SU-DHL-6 (cell line): ENCODE measurements at regions not wholly inside any gene's neighbourhood (a gene's known extent, or its start where the extent isn't known, plus 50 kb on each side); places are given as distances from the start of the nearest gene placed in this dataset.
A peak's percentile ranks its signal among the peaks of the same experiment; 100 is the strongest.
"Not testable (repeated sequence)": the region's sequence is repeated elsewhere in the genome, so short reads cannot be mapped to it uniquely, and the experiment has no call there.

ENCODE experiments used
- H2AFZ ChIP-seq: fragments of 200-600 bp; sonication (generic); 2 replicates; pipeline ENCODE4 v1.6.1; 2014; ENCODE audit warnings: low read depth, mild to moderate bottlenecking, moderate library complexity, mixed read lengths, antibody characterized with exemption, low read length; ENCODE audit not compliant: severe bottlenecking
- H3F3A ChIP-seq: fragments of 200-600 bp; shearing (Covaris generic); 2 replicates; pipeline ENCODE4 v1.6.0; 2016; ENCODE audit warnings: antibody characterized with exemption, mild to moderate bottlenecking; ENCODE audit not compliant: insufficient read depth
- H3K27ac ChIP-seq: fragments of 200-600 bp; sonication (generic); 2 replicates; pipeline ENCODE4 v1.5.1; 2016; ENCODE audit warnings: low read depth, mild to moderate bottlenecking, low read length, moderate library complexity, mixed read lengths
- H3K27me3 ChIP-seq: fragments of 200-600 bp; sonication (generic), shearing (Covaris generic); 2 replicates; pipeline ENCODE4 v1.6.0; 2014; ENCODE audit warnings: mild to moderate bottlenecking, low read length
- H3K36me3 ChIP-seq: fragments of 200-600 bp; sonication (generic); 2 replicates; pipeline ENCODE4 v1.6.1; 2014; ENCODE audit warnings: mild to moderate bottlenecking, low read length, mixed read lengths
- H3K4me2 ChIP-seq: fragments of 300-600, 200-600 bp; shearing (Covaris generic), sonication (generic); 2 replicates; pipeline ENCODE4 v1.6.0; 2014; ENCODE audit warnings: low read length, low read depth, mild to moderate bottlenecking; ENCODE audit not compliant: poor library complexity, severe bottlenecking
- H3K4me3 ChIP-seq: fragments of 200-600 bp; sonication (generic); 2 replicates; pipeline ENCODE4 v1.5.1; 2014; ENCODE audit warnings: antibody characterized with exemption, low read length, mild to moderate bottlenecking, mixed read lengths; ENCODE audit not compliant: insufficient read depth, poor library complexity, severe bottlenecking
- H3K79me2 ChIP-seq: fragments of 200-600 bp; sonication (generic); 2 replicates; pipeline ENCODE4 v1.6.1; 2014; ENCODE audit warnings: mild to moderate bottlenecking, low read length, moderate library complexity; ENCODE audit not compliant: insufficient read depth
- H3K9ac ChIP-seq: fragments of 200-600 bp; sonication (generic); 2 replicates; pipeline ENCODE4 v1.7.0; 2014; ENCODE audit warnings: mild to moderate bottlenecking, low read length
- H3K9me2 ChIP-seq: fragments of 200-600 bp; sonication (generic); replicated peaks from 2 replicates; pipeline ENCODE4 v1.6.1; 2014; ENCODE audit warnings: low read length; ENCODE audit not compliant: insufficient read depth
- H3K9me3 ChIP-seq: fragments of 200-600 bp; sonication (generic); 2 replicates; pipeline ENCODE4 v1.6.1; 2014; ENCODE audit warnings: low read length, mixed read lengths; ENCODE audit not compliant: insufficient read depth
- H4K20me1 ChIP-seq: fragments of 200-600 bp; sonication (generic); 2 replicates; pipeline ENCODE4 v1.6.1; 2014; ENCODE audit warnings: low read depth, mild to moderate bottlenecking, antibody characterized with exemption, low read length, moderate library complexity, mixed read lengths
- TF ChIP-seq, protein P1 (sequence below): fragments of 200-600 bp; sonication (generic); IDR thresholded peaks from one replicate; pipeline ENCODE4 v1.5.1; 2017; ENCODE audit warnings: antibody characterized with exemption, mild to moderate bottlenecking, low read length, moderate library complexity; ENCODE audit not compliant: insufficient read depth, poor library complexity, severe bottlenecking

DNA sequence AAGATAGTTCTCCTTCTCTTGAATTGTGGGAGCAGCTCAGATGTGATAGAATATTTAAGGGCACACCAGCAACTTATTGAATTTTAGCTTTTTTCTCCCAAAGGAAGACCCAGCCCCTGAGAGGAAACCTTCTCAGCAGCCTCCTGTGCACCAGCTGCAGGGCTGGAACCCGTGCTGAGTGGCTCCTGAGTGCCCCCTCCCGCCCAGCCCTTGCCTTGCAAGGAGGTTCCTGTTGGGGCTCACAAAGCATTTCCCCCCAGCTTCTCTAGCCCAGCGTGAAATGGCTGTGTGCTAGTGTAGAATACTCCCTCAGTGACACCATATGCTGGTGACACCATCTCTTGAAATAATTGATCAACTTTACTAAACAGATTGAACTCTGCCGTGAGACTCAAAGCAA, 1180.1 kb downstream of the TMEM121 start:
- H3F3A ChIP-seq, H3K36me3 ChIP-seq: not testable (repeated sequence)

DNA sequence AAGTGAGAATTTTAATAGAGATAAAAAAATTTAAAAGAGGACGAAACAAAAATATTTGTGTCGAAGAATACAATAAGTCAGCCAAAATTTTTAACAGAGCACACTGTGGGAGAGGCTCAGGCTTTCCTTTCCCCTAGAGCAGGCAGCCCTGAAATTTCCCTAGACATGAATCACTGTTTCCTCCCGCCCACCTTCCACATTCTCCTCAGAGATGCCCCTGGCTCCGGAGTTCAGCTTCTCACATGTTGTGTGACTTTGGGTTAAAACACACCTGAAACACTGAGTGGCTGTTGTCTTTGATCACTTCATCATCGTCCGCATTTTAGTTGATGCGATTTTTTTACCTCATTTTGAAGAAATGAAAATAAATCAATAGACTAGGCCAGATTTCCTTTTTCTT, 1183.8 kb downstream of the TMEM121 start:
- not testable (repeated sequence) for H4K20me1 ChIP-seq, H3K9me3 ChIP-seq, H3K27me3 ChIP-seq, H3K9ac ChIP-seq, H3K36me3 ChIP-seq, H3K9me2 ChIP-seq, H2AFZ ChIP-seq, H3K4me3 ChIP-seq, H3K4me2 ChIP-seq, H3F3A ChIP-seq, H3K27ac ChIP-seq, H3K79me2 ChIP-seq

More for the DNA sequence above, 1180.1 kb downstream of the TMEM121 start:
- TF ChIP-seq, protein P1, sequence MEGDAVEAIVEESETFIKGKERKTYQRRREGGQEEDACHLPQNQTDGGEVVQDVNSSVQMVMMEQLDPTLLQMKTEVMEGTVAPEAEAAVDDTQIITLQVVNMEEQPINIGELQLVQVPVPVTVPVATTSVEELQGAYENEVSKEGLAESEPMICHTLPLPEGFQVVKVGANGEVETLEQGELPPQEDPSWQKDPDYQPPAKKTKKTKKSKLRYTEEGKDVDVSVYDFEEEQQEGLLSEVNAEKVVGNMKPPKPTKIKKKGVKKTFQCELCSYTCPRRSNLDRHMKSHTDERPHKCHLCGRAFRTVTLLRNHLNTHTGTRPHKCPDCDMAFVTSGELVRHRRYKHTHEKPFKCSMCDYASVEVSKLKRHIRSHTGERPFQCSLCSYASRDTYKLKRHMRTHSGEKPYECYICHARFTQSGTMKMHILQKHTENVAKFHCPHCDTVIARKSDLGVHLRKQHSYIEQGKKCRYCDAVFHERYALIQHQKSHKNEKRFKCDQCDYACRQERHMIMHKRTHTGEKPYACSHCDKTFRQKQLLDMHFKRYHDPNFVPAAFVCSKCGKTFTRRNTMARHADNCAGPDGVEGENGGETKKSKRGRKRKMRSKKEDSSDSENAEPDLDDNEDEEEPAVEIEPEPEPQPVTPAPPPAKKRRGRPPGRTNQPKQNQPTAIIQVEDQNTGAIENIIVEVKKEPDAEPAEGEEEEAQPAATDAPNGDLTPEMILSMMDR: peak; percentile 26
- not testable (repeated sequence) for H3K9me3 ChIP-seq, H4K20me1 ChIP-seq, H3K27ac ChIP-seq, H3K9me2 ChIP-seq, H3K27me3 ChIP-seq, H3K4me3 ChIP-seq, H2AFZ ChIP-seq, H3K4me2 ChIP-seq, H3K9ac ChIP-seq, H3K79me2 ChIP-seq

DNA sequence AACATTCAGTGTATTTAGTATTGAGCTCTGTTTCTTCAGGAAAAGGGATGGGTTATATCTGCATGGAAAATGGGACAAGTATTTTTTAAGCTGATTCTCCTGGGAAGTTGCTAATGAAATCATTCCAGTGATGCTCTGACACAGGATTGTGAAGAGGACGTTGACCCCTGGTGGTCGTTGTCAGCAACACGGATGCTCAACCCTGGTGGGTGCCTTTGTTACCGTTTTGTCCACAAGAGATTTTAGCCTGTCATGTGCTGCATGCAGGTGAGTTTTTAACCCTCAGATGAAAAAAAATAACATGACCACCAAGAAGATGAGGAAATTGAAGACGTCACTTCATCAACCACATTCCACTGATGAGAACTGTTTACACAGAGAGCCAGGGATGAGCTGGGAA, 1186.1 kb downstream of the TMEM121 start:
- not testable (repeated sequence) for H3K9me2 ChIP-seq, H3K4me3 ChIP-seq, H3K9ac ChIP-seq, H3K27me3 ChIP-seq, H3K79me2 ChIP-seq, H3K27ac ChIP-seq, H3K4me2 ChIP-seq, H2AFZ ChIP-seq, H3K36me3 ChIP-seq, H4K20me1 ChIP-seq, H3K9me3 ChIP-seq, H3F3A ChIP-seq

DNA sequence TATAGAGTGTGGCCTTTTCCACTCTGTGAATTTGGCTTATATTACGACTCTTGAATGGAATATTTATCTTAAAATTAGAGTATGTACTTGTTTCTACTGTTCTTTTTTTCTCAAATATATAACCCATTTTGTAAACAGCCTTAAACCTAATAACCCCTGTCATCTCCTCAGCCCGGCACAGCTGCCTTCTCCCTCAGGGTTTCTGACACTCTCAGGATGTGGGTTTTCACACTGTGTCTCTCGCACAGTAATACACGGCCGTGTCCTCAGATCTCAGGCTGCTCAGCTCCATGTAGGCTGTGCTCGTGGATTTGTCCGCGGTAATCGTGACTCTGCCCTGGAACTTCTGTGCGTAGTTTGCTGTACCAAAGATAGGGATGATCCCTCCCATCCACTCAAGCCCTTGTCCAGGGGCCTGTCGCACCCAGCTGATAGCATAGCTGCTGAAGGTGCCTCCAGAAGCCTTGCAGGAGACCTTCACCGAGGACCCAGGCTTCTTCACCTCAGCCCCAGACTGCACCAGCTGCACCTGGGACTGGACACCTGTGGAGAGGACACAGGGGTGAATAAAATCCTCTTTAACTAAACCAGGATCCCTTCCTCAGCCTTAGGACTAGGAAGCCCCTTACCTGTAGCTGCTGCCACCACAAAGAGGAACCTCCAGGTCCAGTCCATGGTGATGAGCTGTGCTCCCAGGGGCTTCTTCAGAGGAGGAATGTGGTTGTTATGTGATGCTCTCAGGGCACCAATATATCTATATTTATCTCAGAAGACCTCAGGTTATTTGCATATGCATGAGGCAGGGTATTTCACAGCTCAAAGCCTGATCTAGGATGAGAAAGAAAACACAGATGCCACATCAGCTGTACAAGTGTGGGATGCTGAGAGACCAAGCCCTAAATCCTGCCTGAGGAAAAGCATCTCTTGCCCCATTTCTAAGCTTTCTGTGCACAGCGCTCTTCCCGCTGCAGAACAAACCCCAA, 1188.4 kb downstream of the TMEM121 start:
- H3K9ac ChIP-seq, H3K4me3 ChIP-seq: not testable (repeated sequence)

DNA sequence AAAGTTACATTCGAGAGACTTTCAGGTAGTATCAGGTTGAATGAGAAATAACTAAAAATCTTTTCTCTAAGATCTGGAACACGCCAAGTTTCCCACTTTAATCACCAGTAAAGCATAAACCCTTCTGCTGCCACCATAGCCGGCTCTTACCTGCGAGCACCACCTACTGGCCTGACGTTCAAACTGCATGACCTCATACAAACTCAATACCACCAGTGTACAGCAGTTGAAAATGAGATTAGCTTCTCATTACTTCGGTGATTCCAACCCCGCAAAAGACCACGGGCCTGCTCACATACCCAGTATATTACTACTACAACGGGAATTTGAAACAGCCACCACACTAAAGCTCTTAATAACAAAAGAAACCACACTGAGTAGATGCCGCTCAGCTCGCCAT, 1191.2 kb downstream of the TMEM121 start:
- H2AFZ ChIP-seq, H3K4me2 ChIP-seq, H3K36me3 ChIP-seq, H3K27me3 ChIP-seq, H3K79me2 ChIP-seq, H3K9ac ChIP-seq, H3K27ac ChIP-seq, H3K9me3 ChIP-seq, H3F3A ChIP-seq, H3K4me3 ChIP-seq, H3K9me2 ChIP-seq, H4K20me1 ChIP-seq: not testable (repeated sequence)
- TF ChIP-seq, protein P1: peak; percentile 25

More for the DNA sequence above, 1188.4 kb downstream of the TMEM121 start:
- H4K20me1 ChIP-seq, H2AFZ ChIP-seq, H3K36me3 ChIP-seq, H3K4me2 ChIP-seq, H3K9me3 ChIP-seq, H3K79me2 ChIP-seq, H3K9me2 ChIP-seq, H3F3A ChIP-seq, H3K27me3 ChIP-seq, H3K27ac ChIP-seq: not testable (repeated sequence)

DNA sequence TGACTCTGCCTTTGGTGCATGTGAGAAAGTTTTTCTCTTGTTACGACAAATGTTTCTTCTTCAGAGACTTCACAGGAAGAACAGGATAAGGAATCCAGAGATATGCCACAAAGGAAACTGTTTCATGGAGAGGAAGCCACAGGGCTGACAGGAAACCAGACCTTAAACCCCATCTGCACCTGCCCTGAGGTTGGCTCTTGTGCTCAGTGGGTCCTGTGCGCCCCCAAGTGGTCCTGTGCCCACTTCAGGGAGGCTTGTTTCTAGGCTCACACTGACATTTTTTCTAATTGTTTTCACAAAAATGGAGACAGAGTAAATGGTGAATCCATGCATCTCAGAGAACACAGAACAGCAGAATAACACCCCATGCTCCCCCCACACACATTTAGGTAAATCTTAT, 1193.5 kb downstream of the TMEM121 start:
- H2AFZ ChIP-seq, H3K36me3 ChIP-seq, H3K9me3 ChIP-seq, H3K27me3 ChIP-seq, H3K79me2 ChIP-seq, H3K4me3 ChIP-seq, H3F3A ChIP-seq, H3K27ac ChIP-seq, H3K9ac ChIP-seq, H3K4me2 ChIP-seq, H3K9me2 ChIP-seq, H4K20me1 ChIP-seq: not testable (repeated sequence)
